ENCODE measurements at regions not wholly inside any gene's neighbourhood (a gene's known extent, or its start where the extent isn't known, plus 50 kb on each side); places are given as distances from the start of the nearest gene placed in this dataset.
"Not testable (repeated sequence)": the region's sequence is repeated elsewhere in the genome, so short reads cannot be mapped to it uniquely, and the experiment has no call there.

GRCh38 chr1:83218036-83218716 lies 780.8 kb downstream of the TTLL7 start:
- H3K4me3 ChIP-seq; H3K27ac ChIP-seq; H3K36me3 ChIP-seq; DNase-seq (ENCODE audit: low spot score in 2 of 2); H3K9me3 ChIP-seq; H3K4me1 ChIP-seq; intact Hi-C loops (cut with DNase I; ENCODE audit: low total_unique reads); H3K27me3 ChIP-seq: not testable (repeated sequence)

- H3K9me3 ChIP-seq; H3K4me1 ChIP-seq; H3K36me3 ChIP-seq; DNase-seq (ENCODE audit: low spot score in 2 of 2); H3K27me3 ChIP-seq; intact Hi-C loops (cut with DNase I; ENCODE audit: low total_unique reads); H3K4me3 ChIP-seq; H3K27ac ChIP-seq: not testable (repeated sequence)
Measured at GRCh38 chr1:83214317-83214716, 784.6 kb downstream of the TTLL7 start.

GRCh38 chr1:83213648-83214047 lies 785.3 kb downstream of the TTLL7 start:
- H3K4me1 ChIP-seq; H3K27ac ChIP-seq; intact Hi-C loops (cut with DNase I; ENCODE audit: low total_unique reads); H3K9me3 ChIP-seq; H3K4me3 ChIP-seq; H3K27me3 ChIP-seq; H3K36me3 ChIP-seq; DNase-seq (ENCODE audit: low spot score in 2 of 2): not testable (repeated sequence)

GRCh38 chr1:83212033-83212432 lies 786.9 kb downstream of the TTLL7 start:
- H3K4me3 ChIP-seq; H3K36me3 ChIP-seq; H3K9me3 ChIP-seq; H3K27me3 ChIP-seq; H3K4me1 ChIP-seq; intact Hi-C loops (cut with DNase I; ENCODE audit: low total_unique reads); DNase-seq (ENCODE audit: low spot score in 2 of 2); H3K27ac ChIP-seq: not testable (repeated sequence)

GRCh38 chr1:83208540-83208939 lies 790.4 kb downstream of the TTLL7 start:
- H3K9me3 ChIP-seq; H3K36me3 ChIP-seq; intact Hi-C loops (cut with DNase I; ENCODE audit: low total_unique reads); DNase-seq (ENCODE audit: low spot score in 2 of 2); H3K27ac ChIP-seq; H3K4me3 ChIP-seq; H3K4me1 ChIP-seq; H3K27me3 ChIP-seq: not testable (repeated sequence)

- H3K4me1 ChIP-seq; H3K36me3 ChIP-seq; intact Hi-C loops (cut with DNase I; ENCODE audit: low total_unique reads); H3K4me3 ChIP-seq; H3K9me3 ChIP-seq; DNase-seq (ENCODE audit: low spot score in 2 of 2); H3K27me3 ChIP-seq; H3K27ac ChIP-seq: not testable (repeated sequence)
Measured at GRCh38 chr1:83194610-83195009, 804.3 kb downstream of the TTLL7 start.

GRCh38 chr1:83182033-83182728 lies 816.8 kb downstream of the TTLL7 start:
- DNase-seq (ENCODE audit: low spot score in 2 of 2); H3K36me3 ChIP-seq; H3K27ac ChIP-seq; H3K4me1 ChIP-seq; H3K4me3 ChIP-seq; intact Hi-C loops (cut with DNase I; ENCODE audit: low total_unique reads); H3K27me3 ChIP-seq; H3K9me3 ChIP-seq: not testable (repeated sequence)

- H3K36me3 ChIP-seq; DNase-seq (ENCODE audit: low spot score in 2 of 2); H3K4me3 ChIP-seq; H3K4me1 ChIP-seq; H3K27ac ChIP-seq; H3K9me3 ChIP-seq; intact Hi-C loops (cut with DNase I; ENCODE audit: low total_unique reads); H3K27me3 ChIP-seq: not testable (repeated sequence)
Measured at GRCh38 chr1:83180621-83181020, 818.3 kb downstream of the TTLL7 start.

- H3K27me3 ChIP-seq; H3K4me1 ChIP-seq; intact Hi-C loops (cut with DNase I; ENCODE audit: low total_unique reads); DNase-seq (ENCODE audit: low spot score in 2 of 2); H3K9me3 ChIP-seq; H3K36me3 ChIP-seq; H3K4me3 ChIP-seq; H3K27ac ChIP-seq: not testable (repeated sequence)
Measured at GRCh38 chr1:83167634-83168033, 831.3 kb downstream of the TTLL7 start.

GRCh38 chr1:83163879-83164475 lies 835.0 kb downstream of the TTLL7 start:
- H3K4me1 ChIP-seq; H3K36me3 ChIP-seq; H3K9me3 ChIP-seq; H3K27ac ChIP-seq; H3K27me3 ChIP-seq; DNase-seq (ENCODE audit: low spot score in 2 of 2); intact Hi-C loops (cut with DNase I; ENCODE audit: low total_unique reads); H3K4me3 ChIP-seq: not testable (repeated sequence)

GRCh38 chr1:83158924-83159323 lies 840.0 kb downstream of the TTLL7 start:
- H3K27me3 ChIP-seq; H3K36me3 ChIP-seq; H3K4me1 ChIP-seq; intact Hi-C loops (cut with DNase I; ENCODE audit: low total_unique reads); H3K4me3 ChIP-seq; H3K27ac ChIP-seq; H3K9me3 ChIP-seq; DNase-seq (ENCODE audit: low spot score in 2 of 2): not testable (repeated sequence)

- H3K27me3 ChIP-seq; H3K4me3 ChIP-seq; DNase-seq (ENCODE audit: low spot score in 2 of 2); H3K36me3 ChIP-seq; H3K9me3 ChIP-seq; H3K27ac ChIP-seq; H3K4me1 ChIP-seq; intact Hi-C loops (cut with DNase I; ENCODE audit: low total_unique reads): not testable (repeated sequence)
Measured at GRCh38 chr1:83154306-83154705, 844.6 kb downstream of the TTLL7 start.

GRCh38 chr1:83151167-83151898 lies 847.6 kb downstream of the TTLL7 start:
- H3K4me3 ChIP-seq; intact Hi-C loops (cut with DNase I; ENCODE audit: low total_unique reads); H3K27me3 ChIP-seq; H3K9me3 ChIP-seq; H3K36me3 ChIP-seq; H3K27ac ChIP-seq; H3K4me1 ChIP-seq; DNase-seq (ENCODE audit: low spot score in 2 of 2): not testable (repeated sequence)
